ENCODE measurements at regions not wholly inside any gene's neighbourhood (a gene's known extent, or its start where the extent isn't known, plus 50 kb on each side); places are given as distances from the start of the nearest gene placed in this dataset.

- TF ChIP-seq, protein P1, sequence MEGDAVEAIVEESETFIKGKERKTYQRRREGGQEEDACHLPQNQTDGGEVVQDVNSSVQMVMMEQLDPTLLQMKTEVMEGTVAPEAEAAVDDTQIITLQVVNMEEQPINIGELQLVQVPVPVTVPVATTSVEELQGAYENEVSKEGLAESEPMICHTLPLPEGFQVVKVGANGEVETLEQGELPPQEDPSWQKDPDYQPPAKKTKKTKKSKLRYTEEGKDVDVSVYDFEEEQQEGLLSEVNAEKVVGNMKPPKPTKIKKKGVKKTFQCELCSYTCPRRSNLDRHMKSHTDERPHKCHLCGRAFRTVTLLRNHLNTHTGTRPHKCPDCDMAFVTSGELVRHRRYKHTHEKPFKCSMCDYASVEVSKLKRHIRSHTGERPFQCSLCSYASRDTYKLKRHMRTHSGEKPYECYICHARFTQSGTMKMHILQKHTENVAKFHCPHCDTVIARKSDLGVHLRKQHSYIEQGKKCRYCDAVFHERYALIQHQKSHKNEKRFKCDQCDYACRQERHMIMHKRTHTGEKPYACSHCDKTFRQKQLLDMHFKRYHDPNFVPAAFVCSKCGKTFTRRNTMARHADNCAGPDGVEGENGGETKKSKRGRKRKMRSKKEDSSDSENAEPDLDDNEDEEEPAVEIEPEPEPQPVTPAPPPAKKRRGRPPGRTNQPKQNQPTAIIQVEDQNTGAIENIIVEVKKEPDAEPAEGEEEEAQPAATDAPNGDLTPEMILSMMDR (IDR thresholded peaks at IDR 0.05; ENCODE audit: low read length), result no peak
- TF ChIP-seq EZH2 (optimal IDR thresholded peaks at IDR 0.05; ENCODE audit: low read depth, low read length), result no peak
Measured at GRCh38 chr5:111975133-111975532, 218.1 kb upstream of the NREP start.

Data from MM.1S (cell line).